Right lobe of liver (tissue), 6 donors: ENCODE measurements at regions not wholly inside any gene's neighbourhood (a gene's known extent, or its start where the extent isn't known, plus 50 kb on each side); places are given as distances from the start of the nearest gene placed in this dataset.

ENCODE experiments used
- ATAC-seq, 4 donors: fragments of 200-7000 bp; cut with Tn5 transposase; one replicate each; pipeline ENCODE4 v1.9.1; 2020; ENCODE audit warnings: mild to moderate bottlenecking in 4 of 4, moderate library complexity in 4 of 4
- DNase-seq, 3 donors: peaks; one replicate each; pipeline ENCODE4 v3.0.0-alpha.2; 2020
- H3K27ac ChIP-seq, 3 donors: fragments of 200-600 bp; one replicate each; pipeline ENCODE4 v1.8.0; 2022
- H3K27me3 ChIP-seq, 2 donors: fragments of 200-600 bp; one replicate each; pipeline ENCODE4 v1.8.0; 2022
- H3K36me3 ChIP-seq, 4 donors: fragments of 200-600 bp; sonication (generic) in 1 of 4; one replicate each; pipeline versions ENCODE4 v1.5.1 to v1.8.0; 2017 to 2022; ENCODE audit warnings: control low read depth in 1 of 4
- H3K4me1 ChIP-seq, 4 donors: fragments of 200-600 bp; sonication (generic) in 1 of 4; one replicate each; pipeline versions ENCODE4 v1.5.1 to v1.8.0; 2017 to 2022; ENCODE audit warnings: control low read depth in 1 of 4
- H3K4me3 ChIP-seq, 3 donors: fragments of 200-600 bp; one replicate each; pipeline ENCODE4 v1.8.0; 2022
- H3K9me3 ChIP-seq, 4 donors: fragments of 200-600 bp; sonication (generic) in 1 of 4; one replicate each; pipeline versions ENCODE4 v1.5.1 to v1.8.0; 2017 to 2022; ENCODE audit warnings: control low read depth in 1 of 4
- POLR2A ChIP-seq: fragments of 450-650 bp; IDR thresholded peaks from one replicate; pipeline ENCODE4 v1.6.1; 2017; ENCODE audit warnings: antibody characterized with exemption, mild to moderate bottlenecking
- WGBS: methylation state at CpG from one replicate; pipeline ENCODE4 v1.1.6; 2018; ENCODE audit warnings: low coverage, low lambda C conversion rate; ENCODE audit not compliant: insufficient coverage; ENCODE audit errors: missing lambda C conversion rate; 5-methylcytosine and 5-hydroxymethylcytosine counted together
- intact Hi-C, 2 donors: fragments of 100-400 bp; cut with DNase I; formaldehyde crosslinking; loops; one replicate each; pipeline versions ENCODE4 v1.11.2 to v1.14.1; 2022
- TF ChIP-seq, protein P1 (sequence below), 4 donors: fragments of 200-600 bp in 3 of 4; fragments of 450-650 bp in 1 of 4; IDR thresholded peaks; one replicate each; pipeline versions ENCODE4 v1.5.1 to v1.8.0; 2016 to 2022; ENCODE audit warnings: antibody characterized with exemption in 4 of 4, mild to moderate bottlenecking in 2 of 4
- donor health status: DM: no; HTN: yes; CAD: no.
- donor health status: DM: no; HTN: no; CAD: no.
- donor health status: DM: no; HTN: no; CAD: no.
- donor health status: DM: no; HTN: yes; CAD: no.
- donor health status: DM: no; HTN: yes; CAD: no.

- Histone ChIP-seq H3K27ac (no peak overlapping the region), H3K4me1 (no peaks in the 10 kb centered on the region), H3K9me3 (no peaks in the 10 kb centered on the region), H3K36me3 (no peaks in the 10 kb centered on the region), H3K4me3 (no peak overlapping the region), H3K27me3 (no peaks in the 10 kb centered on the region)
- DNase-seq (no peak), ATAC-seq (no peak)
- 36% methylated on average over 5 of the region's 5 CpGs for WGBS
- TF ChIP-seq, protein P1, sequence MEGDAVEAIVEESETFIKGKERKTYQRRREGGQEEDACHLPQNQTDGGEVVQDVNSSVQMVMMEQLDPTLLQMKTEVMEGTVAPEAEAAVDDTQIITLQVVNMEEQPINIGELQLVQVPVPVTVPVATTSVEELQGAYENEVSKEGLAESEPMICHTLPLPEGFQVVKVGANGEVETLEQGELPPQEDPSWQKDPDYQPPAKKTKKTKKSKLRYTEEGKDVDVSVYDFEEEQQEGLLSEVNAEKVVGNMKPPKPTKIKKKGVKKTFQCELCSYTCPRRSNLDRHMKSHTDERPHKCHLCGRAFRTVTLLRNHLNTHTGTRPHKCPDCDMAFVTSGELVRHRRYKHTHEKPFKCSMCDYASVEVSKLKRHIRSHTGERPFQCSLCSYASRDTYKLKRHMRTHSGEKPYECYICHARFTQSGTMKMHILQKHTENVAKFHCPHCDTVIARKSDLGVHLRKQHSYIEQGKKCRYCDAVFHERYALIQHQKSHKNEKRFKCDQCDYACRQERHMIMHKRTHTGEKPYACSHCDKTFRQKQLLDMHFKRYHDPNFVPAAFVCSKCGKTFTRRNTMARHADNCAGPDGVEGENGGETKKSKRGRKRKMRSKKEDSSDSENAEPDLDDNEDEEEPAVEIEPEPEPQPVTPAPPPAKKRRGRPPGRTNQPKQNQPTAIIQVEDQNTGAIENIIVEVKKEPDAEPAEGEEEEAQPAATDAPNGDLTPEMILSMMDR (IDR thresholded peaks at IDR 0.05), result peak in 3 of 4 donors; percentile 11 to 25 (median 13)
- no peak for TF ChIP-seq POLR2A
- intact Hi-C loops, result no loop called here
Observed at GRCh38 chr10:44733501-44734488, 177.3 kb upstream of the TMEM72 start.

DNA sequence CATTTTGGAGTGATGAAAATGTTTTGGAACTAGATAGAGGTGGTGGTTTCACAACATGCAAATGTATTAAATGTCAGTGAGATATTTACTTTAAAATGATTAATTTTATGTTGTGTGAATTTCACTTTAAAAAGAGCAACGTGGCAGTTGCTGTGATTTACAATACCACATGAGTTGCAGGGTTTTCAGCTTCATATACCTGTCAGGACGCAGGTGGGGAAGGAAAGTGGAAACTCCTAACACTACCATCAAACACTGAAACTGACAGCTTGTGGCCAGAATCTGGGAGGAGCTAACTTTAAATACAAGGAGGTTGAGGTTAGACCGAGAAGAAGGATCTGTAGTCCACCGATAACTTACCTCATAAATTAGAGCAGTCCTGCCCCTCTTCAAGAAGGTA, 168.9 kb upstream of the TMEM72 start:
- no peak for DNase-seq
- Histone ChIP-seq H3K36me3 (no peaks in the 10 kb centered on the region), H3K9me3 (no peaks in the 10 kb centered on the region), H3K27ac (no peak overlapping the region), H3K4me3 (no peak overlapping the region), H3K4me1 (no peaks in the 10 kb centered on the region), H3K27me3 (no peaks in the 10 kb centered on the region)
- TF ChIP-seq, protein P1 (IDR thresholded peaks at IDR 0.05), result no peak
- no peak for TF ChIP-seq POLR2A
- intact Hi-C loops, result no loop called here
- 32% methylated on average over 4 of the region's 4 CpGs for WGBS
- no peak for ATAC-seq

DNA sequence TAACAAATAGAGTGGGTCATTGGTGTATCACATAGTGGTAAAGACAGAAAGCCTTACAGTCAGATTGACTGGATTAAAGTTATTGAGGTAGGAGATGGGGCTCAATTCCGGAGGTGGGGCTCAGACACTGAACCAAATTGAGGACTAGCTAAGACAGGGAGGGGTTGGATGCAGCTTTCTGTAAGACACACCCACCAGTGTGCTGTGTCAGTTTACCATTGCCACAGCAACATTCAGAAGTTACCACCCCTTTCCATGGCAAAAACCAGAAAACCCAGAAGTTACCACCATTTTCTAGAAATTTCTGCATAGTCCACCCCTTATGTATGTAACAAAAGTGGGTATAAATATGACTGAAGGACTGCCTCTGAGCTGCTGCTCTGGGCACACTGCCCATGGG, 167.6 kb upstream of the TMEM72 start:
- no peaks in the 10 kb centered on the region for H3K4me1 ChIP-seq
- DNase-seq (no peak), ATAC-seq (no peak)
- H3K36me3 ChIP-seq, result no peaks in the 10 kb centered on the region
- H3K9me3 ChIP-seq, result no peaks in the 10 kb centered on the region
- no peak overlapping the region for H3K27ac ChIP-seq
- intact Hi-C loops, result no loop called here
- WGBS, result 80% methylated on average over 1 of the region's 1 CpG
- H3K4me3 ChIP-seq, result no peak overlapping the region
- TF ChIP-seq, protein P1 (IDR thresholded peaks at IDR 0.05), result no peak
- TF ChIP-seq POLR2A, result no peak
- no peaks in the 10 kb centered on the region for H3K27me3 ChIP-seq

DNA sequence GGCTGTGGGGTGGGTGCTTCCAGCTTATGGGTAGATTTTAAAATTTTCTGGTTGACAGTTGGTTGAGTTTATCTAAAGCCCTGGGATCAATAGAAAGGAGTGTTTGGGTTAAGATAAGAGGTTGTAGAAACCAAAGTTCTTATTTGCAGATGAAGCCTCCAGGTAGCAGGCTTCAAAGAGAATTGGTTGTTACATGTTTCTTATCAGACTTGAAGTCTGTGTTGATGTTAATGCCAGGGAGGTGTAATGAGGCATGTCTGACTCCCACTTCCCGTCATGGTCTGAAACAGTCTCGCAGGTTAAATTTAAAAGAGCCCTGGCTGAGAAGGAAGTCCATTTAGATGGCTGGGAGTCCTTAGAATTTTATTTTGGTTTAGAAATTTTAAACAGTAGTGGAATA, 165.2 kb upstream of the TMEM72 start:
- Histone ChIP-seq H3K9me3 (no peaks in the 10 kb centered on the region), H3K27ac (no peak overlapping the region), H3K36me3 (no peaks in the 10 kb centered on the region), H3K4me3 (no peak overlapping the region), H3K27me3 (no peaks in the 10 kb centered on the region), H3K4me1 (no peaks in the 10 kb centered on the region)
- intact Hi-C loops, result no loop called here
- TF ChIP-seq POLR2A, result no peak
- TF ChIP-seq, protein P1 (IDR thresholded peaks at IDR 0.05), result no peak
- WGBS, result 7% methylated on average over 2 of the region's 2 CpGs
- no peak for ATAC-seq
- DNase-seq, result no peak
